Nephron (organoid): ENCODE measurements at regions not wholly inside any gene's neighbourhood (a gene's known extent, or its start where the extent isn't known, plus 50 kb on each side); places are given as distances from the start of the nearest gene placed in this dataset.

Experiments
- H3K27ac Mint-ChIP-seq, 3 experiments: 2 replicates each; pipeline ENCODE4 v1.8.0; 2020; ENCODE audit warnings: mixed read lengths in 3 of 3, mild to moderate bottlenecking in 2 of 3, moderate library complexity in 1 of 3
- H3K27me3 Mint-ChIP-seq: 2 replicates; pipeline ENCODE4 v1.8.0; 2021; ENCODE audit warnings: low read depth, mild to moderate bottlenecking, moderate library complexity, mixed read lengths
- H3K36me3 Mint-ChIP-seq: 2 replicates; pipeline ENCODE4 v1.8.0; 2020; ENCODE audit warnings: low read depth, mixed read lengths
- H3K4me1 Mint-ChIP-seq: 2 replicates; pipeline ENCODE4 v1.8.0; 2020; ENCODE audit warnings: mixed read lengths
- H3K4me3 Mint-ChIP-seq, 3 experiments: 2 replicates each; pipeline ENCODE4 v1.8.0; 2020; ENCODE audit warnings: mild to moderate bottlenecking in 3 of 3, mixed read lengths in 3 of 3, moderate library complexity in 2 of 3
- H3K9me3 Mint-ChIP-seq: 2 replicates; pipeline ENCODE4 v1.8.0; 2020; ENCODE audit warnings: mixed read lengths
- TF ChIP-seq, protein P1 (sequence below), 3 experiments: fragments of 200-600 bp; sonication (generic); IDR thresholded peaks; one replicate each; pipeline ENCODE4 v1.5.0; 2021; ENCODE audit warnings: antibody characterized with exemption in 3 of 3; ENCODE audit not compliant: unreplicated experiment in 3 of 3

DNA sequence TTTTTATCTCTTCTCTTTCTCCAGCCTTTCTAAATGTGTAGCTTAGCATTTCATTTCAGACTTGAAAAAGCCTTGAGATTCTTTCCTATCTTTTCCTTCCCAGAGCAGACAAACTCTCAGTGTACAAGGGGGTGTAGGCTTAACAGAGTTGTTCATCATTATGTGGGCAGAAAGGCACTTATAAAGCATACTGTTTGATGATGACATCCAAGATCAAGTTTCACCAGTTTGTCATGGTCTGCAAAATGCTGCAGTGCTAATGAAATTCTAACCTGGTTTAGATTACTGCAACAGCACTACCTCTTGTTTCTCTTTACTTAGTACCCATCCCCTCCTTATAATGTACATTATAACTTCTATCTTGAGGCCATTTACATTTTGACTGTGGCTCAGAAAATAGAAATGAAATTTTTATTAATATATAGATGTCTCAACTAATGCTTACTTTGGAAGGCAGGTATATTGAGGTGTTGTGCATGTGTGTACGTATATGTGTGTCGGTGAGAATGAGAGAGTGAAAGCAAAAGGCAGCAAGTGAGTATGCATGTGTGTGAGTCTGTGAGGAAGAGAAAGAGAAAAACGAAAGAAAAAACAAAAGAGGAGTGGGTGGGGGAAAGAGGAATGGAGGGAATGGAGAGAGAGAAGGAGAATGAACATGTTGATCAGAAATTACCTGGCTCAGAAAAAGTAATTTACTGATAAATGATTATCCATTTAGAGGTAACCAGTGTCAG, 1043.6 kb downstream of the TUSC7 start:
- H3K4me1 Mint-ChIP-seq: peaks cover 9% of the 10 kb centered on the region
- TF ChIP-seq, protein P1, sequence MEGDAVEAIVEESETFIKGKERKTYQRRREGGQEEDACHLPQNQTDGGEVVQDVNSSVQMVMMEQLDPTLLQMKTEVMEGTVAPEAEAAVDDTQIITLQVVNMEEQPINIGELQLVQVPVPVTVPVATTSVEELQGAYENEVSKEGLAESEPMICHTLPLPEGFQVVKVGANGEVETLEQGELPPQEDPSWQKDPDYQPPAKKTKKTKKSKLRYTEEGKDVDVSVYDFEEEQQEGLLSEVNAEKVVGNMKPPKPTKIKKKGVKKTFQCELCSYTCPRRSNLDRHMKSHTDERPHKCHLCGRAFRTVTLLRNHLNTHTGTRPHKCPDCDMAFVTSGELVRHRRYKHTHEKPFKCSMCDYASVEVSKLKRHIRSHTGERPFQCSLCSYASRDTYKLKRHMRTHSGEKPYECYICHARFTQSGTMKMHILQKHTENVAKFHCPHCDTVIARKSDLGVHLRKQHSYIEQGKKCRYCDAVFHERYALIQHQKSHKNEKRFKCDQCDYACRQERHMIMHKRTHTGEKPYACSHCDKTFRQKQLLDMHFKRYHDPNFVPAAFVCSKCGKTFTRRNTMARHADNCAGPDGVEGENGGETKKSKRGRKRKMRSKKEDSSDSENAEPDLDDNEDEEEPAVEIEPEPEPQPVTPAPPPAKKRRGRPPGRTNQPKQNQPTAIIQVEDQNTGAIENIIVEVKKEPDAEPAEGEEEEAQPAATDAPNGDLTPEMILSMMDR (IDR thresholded peaks at IDR 0.05; ENCODE audit: unreplicated experiment in 3 of 3): no peak
- peaks cover 4% of the 10 kb centered on the region for H3K9me3 Mint-ChIP-seq
- no peaks in the 10 kb centered on the region for H3K27me3 Mint-ChIP-seq
- H3K36me3 Mint-ChIP-seq: no peaks in the 10 kb centered on the region
- H3K27ac Mint-ChIP-seq: no peak overlapping the region
- H3K4me3 Mint-ChIP-seq: no peak overlapping the region

DNA sequence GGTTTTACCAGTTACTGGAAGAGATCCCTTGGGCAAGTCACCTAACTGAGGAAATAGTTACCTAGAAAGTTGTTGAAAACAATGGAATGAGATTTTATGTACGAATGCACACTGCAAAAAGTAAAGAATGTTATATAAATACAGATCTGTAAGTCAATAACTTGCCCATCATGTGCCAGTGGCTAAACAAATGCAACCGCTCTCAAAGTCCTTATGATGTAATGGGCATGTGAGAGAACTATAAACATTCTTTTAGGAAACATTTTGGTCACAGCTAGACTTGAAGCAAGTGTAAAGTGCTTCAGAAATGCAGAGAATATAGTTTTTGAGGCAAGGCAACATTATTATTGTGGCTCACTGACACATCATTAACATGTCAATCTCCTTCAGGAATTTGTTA, 1044.5 kb downstream of the TUSC7 start:
- H3K9me3 Mint-ChIP-seq: peaks cover 4% of the 10 kb centered on the region
- peaks cover 9% of the 10 kb centered on the region for H3K4me1 Mint-ChIP-seq
- H3K27ac Mint-ChIP-seq: no peak overlapping the region
- H3K27me3 Mint-ChIP-seq: no peaks in the 10 kb centered on the region
- TF ChIP-seq, protein P1 (IDR thresholded peaks at IDR 0.05; ENCODE audit: unreplicated experiment in 3 of 3): no peak
- no peaks in the 10 kb centered on the region for H3K36me3 Mint-ChIP-seq
- no peak overlapping the region for H3K4me3 Mint-ChIP-seq

DNA sequence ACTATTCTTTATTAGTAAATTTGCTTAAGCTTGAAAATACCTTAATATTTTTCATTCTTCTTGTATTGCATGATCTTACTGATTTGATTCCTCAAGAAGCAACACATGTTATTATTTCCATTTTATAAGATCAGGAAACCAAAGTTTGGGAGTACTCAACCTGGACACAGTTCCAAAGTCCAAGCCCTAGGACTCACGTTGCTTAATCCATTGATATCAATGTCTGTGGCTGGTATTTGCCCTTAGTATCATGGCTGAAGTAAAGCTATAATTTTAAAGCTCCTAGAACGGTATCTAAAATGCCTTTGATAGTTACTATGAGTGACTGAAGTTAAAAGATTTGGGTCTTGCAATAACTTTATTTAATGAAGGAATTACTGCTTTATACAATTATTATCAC, 1045.3 kb downstream of the TUSC7 start:
- peaks cover 9% of the 10 kb centered on the region for H3K4me1 Mint-ChIP-seq
- no peaks in the 10 kb centered on the region for H3K27me3 Mint-ChIP-seq
- no peaks in the 10 kb centered on the region for H3K36me3 Mint-ChIP-seq
- H3K4me3 Mint-ChIP-seq: no peak overlapping the region
- no peak overlapping the region for H3K27ac Mint-ChIP-seq
- no peaks in the 10 kb centered on the region for H3K9me3 Mint-ChIP-seq
- TF ChIP-seq, protein P1 (IDR thresholded peaks at IDR 0.05; ENCODE audit: unreplicated experiment in 3 of 3): no peak

DNA sequence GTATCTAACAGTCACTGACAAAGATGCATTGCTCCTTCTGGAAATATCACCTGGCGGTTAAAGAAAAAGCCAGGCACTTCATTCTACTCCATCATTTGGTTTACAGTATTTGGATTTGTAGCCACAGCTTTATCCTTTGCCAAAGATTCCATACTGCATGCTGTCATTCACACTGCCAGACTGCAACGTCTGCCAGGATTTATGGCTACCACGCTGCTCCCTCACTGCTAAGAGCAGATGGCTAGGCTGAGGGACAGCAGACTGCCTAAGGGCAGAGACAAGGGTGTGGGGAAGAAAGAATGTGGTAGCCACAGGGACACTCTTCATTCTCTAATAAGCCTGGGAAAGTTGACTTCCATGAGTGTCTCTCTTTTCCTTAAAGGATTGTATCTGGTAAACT, 1047.0 kb downstream of the TUSC7 start:
- TF ChIP-seq, protein P1 (IDR thresholded peaks at IDR 0.05; ENCODE audit: unreplicated experiment in 3 of 3): no peak
- no peak overlapping the region for H3K27ac Mint-ChIP-seq
- no peaks in the 10 kb centered on the region for H3K36me3 Mint-ChIP-seq
- no peak overlapping the region for H3K4me3 Mint-ChIP-seq
- no peaks in the 10 kb centered on the region for H3K9me3 Mint-ChIP-seq
- H3K27me3 Mint-ChIP-seq: no peaks in the 10 kb centered on the region
- peaks cover 16% of the 10 kb centered on the region for H3K4me1 Mint-ChIP-seq

DNA sequence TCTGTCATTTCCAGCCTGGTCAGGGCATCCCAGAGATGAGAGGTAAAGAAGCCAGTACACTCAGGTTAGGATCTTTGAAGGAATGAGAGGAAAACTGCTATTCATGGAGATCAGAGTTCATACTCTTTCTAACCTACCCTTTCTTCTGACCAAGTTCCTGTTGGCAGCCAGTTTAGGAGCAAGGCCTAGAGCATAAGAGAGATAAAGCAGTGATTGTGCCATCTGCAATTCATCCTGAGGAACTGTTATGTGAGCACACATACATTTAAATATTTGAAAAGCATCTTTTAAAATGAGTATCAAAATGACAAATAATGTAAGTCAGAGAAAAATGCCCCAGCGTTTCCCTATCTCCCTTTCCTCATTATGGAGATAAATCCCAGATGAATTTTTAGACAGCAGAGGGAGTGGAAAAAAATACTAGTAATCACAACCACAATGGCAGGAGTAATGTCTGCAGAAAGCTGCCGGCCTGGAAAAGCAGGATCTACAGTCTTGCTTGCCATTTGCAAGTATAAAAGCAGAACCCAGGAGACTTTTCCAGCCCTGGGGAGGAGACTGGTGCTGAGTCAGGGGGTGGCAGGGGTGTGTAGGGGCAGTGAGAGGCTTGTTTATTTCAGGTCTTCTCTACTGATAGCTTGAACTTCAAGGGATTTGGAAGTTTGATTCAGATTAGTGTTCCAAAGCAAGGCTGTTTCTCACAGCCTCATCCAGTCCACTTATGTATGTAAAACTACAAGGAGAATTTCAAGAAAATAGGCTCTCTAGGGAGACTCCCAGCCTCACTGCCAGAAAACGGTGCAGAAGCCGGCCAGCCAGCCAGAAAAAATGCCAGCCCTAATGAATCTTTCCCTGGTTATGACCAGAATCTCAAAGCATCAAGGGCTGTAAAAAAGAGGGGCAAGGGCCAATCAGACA, 1052.4 kb downstream of the TUSC7 start:
- Mint-ChIP-seq H3K4me3 (no peak overlapping the region), H3K27ac (peak overlapping the region; percentile 79 to 85 (median 82)), H3K36me3 (no peaks in the 10 kb centered on the region), H3K4me1 (peaks cover 25% of the 10 kb centered on the region), H3K9me3 (no peaks in the 10 kb centered on the region), H3K27me3 (no peaks in the 10 kb centered on the region)
- TF ChIP-seq, protein P1 (IDR thresholded peaks at IDR 0.05; ENCODE audit: unreplicated experiment in 3 of 3): no peak
